A549 (cell line): ENCODE measurements at regions not wholly inside any gene's neighbourhood (a gene's known extent, or its start where the extent isn't known, plus 50 kb on each side); places are given as distances from the start of the nearest gene placed in this dataset.

ENCODE experiments used
- ATAC-seq, 2 experiments: fragments of 200-7000 bp in 1 of 2; fragments of >200 bp in 1 of 2; cut with Nextera tagmentation in 1 of 2; cut with Tn5 transposase in 1 of 2; 3 replicates each; pipeline versions ENCODE4 v1.8.0 to v1.9.1; 2018 to 2020; ENCODE audit warnings: mild to moderate bottlenecking in 1 of 2, moderate library complexity in 1 of 2
- CTCF ChIA-PET: fragments of 300-600 bp; sonication (Branson Sonifier 250); formaldehyde crosslinking; extraction: SDS; loops from one replicate; lab custom pipeline; 2021; ENCODE audit warnings: antibody characterized with exemption, inconsistent platforms; lab: Yijun Ruan, JAX
- POLR2A ChIA-PET: fragments of 350-600 bp; formaldehyde crosslinking; extraction: SDS; loops from one replicate; lab custom pipeline; 2021; ENCODE audit warnings: antibody characterized with exemption, inconsistent platforms; lab: Yijun Ruan, JAX
- DNase-seq, 2 experiments: peaks; one replicate each; pipeline versions ENCODE4 v3.0.0 to v3.0.0-alpha.2; 2011 to 2016; ENCODE audit warnings: low read depth in 1 of 2, low spot score in 1 of 2
- FAIRE-seq: peaks from 2 replicates; lab custom pipeline; 2011; peaks lifted over from hg19 to GRCh38; lab: Jason Lieb, UNC
- H3K27ac ChIP-seq, 2 experiments: fragments of >200 bp; sonication (Bioruptor Twin); formaldehyde crosslinking; 3 replicates each; pipeline ENCODE4 v1.5.1; 2016 to 2017
- H3K4me1 ChIP-seq: fragments of >200 bp; sonication (Bioruptor Twin); formaldehyde crosslinking; 3 replicates; pipeline ENCODE4 v1.6.1; 2016
- H3K4me2 ChIP-seq: fragments of >200 bp; sonication (Bioruptor Twin); formaldehyde crosslinking; 3 replicates; pipeline ENCODE4 v1.6.1; 2016
- H3K4me3 ChIP-seq: fragments of >200 bp; sonication (Bioruptor Twin); formaldehyde crosslinking; 3 replicates; pipeline ENCODE4 v1.5.1; 2016
- H3K9me3 ChIP-seq: fragments of >200 bp; sonication (Bioruptor Twin); formaldehyde crosslinking; 3 replicates; pipeline ENCODE4 v1.6.1; 2016
- EHF ChIP-seq: fragments of 250-450 bp; sonication (Bioruptor Pico); IDR thresholded peaks from 2 replicates; pipeline ENCODE4 v1.5.0; 2020; ENCODE audit warnings: mild to moderate bottlenecking
- EHMT2 ChIP-seq: fragments of 200-600 bp; sonication (generic); IDR thresholded peaks from 2 replicates; pipeline ENCODE4 v1.6.1; 2016; ENCODE audit warnings: antibody characterized with exemption, low read depth, mild to moderate bottlenecking, moderate library complexity
- HDAC2 ChIP-seq: fragments of 200-600 bp; sonication (generic); IDR thresholded peaks from 2 replicates; pipeline ENCODE4 v1.6.1; 2016
- HEYL ChIP-seq: fragments of 250-450 bp; sonication (Bioruptor Pico); IDR thresholded peaks from 2 replicates; pipeline ENCODE4 v1.8.0; 2021; ENCODE audit warnings: mild to moderate bottlenecking, moderate library complexity
- HOXA7 ChIP-seq: fragments of 250-450 bp; sonication (Bioruptor Pico); IDR thresholded peaks from 2 replicates; pipeline ENCODE4 v1.5.0; 2020; ENCODE audit warnings: mild to moderate bottlenecking, moderate library complexity
- HOXB5 ChIP-seq: fragments of 250-450 bp; sonication (Bioruptor Pico); IDR thresholded peaks from 2 replicates; pipeline ENCODE4 v1.5.0; 2020; ENCODE audit warnings: mild to moderate bottlenecking, moderate library complexity
- JUNB ChIP-seq: fragments of >200 bp; sonication (Bioruptor Twin); formaldehyde crosslinking; IDR thresholded peaks from 2 replicates; pipeline ENCODE4 v1.6.1; 2016
- MAZ ChIP-seq: fragments of 150-350 bp; IDR thresholded peaks from 2 replicates; pipeline ENCODE4 v1.6.1; 2014; ENCODE audit warnings: antibody characterized with exemption, low read depth, low read length, borderline replicate concordance
- NPAS2 ChIP-seq: fragments of 250-450 bp; sonication (Bioruptor Pico); IDR thresholded peaks from 2 replicates; pipeline ENCODE4 v1.8.0; 2022; ENCODE audit warnings: mild to moderate bottlenecking, moderate library complexity, borderline replicate concordance
- PHF8 ChIP-seq: fragments of 200-600 bp; sonication (generic); IDR thresholded peaks from 2 replicates; pipeline ENCODE4 v1.6.1; 2016; ENCODE audit warnings: low read depth, mild to moderate bottlenecking, antibody characterized with exemption, moderate library complexity, borderline replicate concordance
- RCOR1 ChIP-seq: fragments of 150-350 bp; IDR thresholded peaks from 2 replicates; pipeline ENCODE4 v1.6.1; 2014; ENCODE audit warnings: antibody characterized with exemption, low read length, low read depth
- RFX5 ChIP-seq: fragments of 450-650 bp; IDR thresholded peaks from 2 replicates; pipeline ENCODE4 v1.7.1; 2014; ENCODE audit warnings: antibody characterized with exemption, mild to moderate bottlenecking, moderate library complexity
- RNF2 ChIP-seq: fragments of 200-600 bp; sonication (generic); IDR thresholded peaks from 2 replicates; pipeline ENCODE4 v1.6.1; 2016; ENCODE audit warnings: low read depth, mild to moderate bottlenecking, antibody characterized with exemption, moderate library complexity, borderline replicate concordance
- ZC3H11A ChIP-seq: fragments of 450-650 bp; IDR thresholded peaks from 2 replicates; pipeline ENCODE4 v1.6.1; 2014; ENCODE audit warnings: antibody characterized with exemption, mild to moderate bottlenecking
- ZNF302 ChIP-seq: fragments of 250-450 bp; sonication (Bioruptor Pico); IDR thresholded peaks from 2 replicates; pipeline ENCODE4 v1.9.0; 2021; ENCODE audit warnings: inconsistent platforms, mild to moderate bottlenecking, moderate library complexity
- WGBS: methylation state at CpG from one replicate; pipeline ENCODE4 v1.1.6; 2017; ENCODE audit errors: missing lambda C conversion rate; 5-methylcytosine and 5-hydroxymethylcytosine counted together
- TF ChIP-seq, protein P1 (sequence below): fragments of 450-650 bp; IDR thresholded peaks from 2 replicates; pipeline ENCODE4 v1.6.1; 2014; ENCODE audit warnings: antibody characterized with exemption
- TF ChIP-seq, protein P2 (sequence below): fragments of 200-600 bp; sonication (generic); IDR thresholded peaks from 2 replicates; pipeline ENCODE4 v1.6.1; 2016; ENCODE audit warnings: antibody characterized with exemption, mild to moderate bottlenecking, moderate library complexity
- TF ChIP-seq, protein P3 (sequence below): IDR thresholded peaks from 2 replicates; pipeline ENCODE4 v1.6.1; 2012
- TF ChIP-seq, protein P4 (sequence below): fragments of >200 bp; sonication (Bioruptor Twin); formaldehyde crosslinking; IDR thresholded peaks from 3 replicates; pipeline ENCODE4 v1.6.1; 2016

DNA sequence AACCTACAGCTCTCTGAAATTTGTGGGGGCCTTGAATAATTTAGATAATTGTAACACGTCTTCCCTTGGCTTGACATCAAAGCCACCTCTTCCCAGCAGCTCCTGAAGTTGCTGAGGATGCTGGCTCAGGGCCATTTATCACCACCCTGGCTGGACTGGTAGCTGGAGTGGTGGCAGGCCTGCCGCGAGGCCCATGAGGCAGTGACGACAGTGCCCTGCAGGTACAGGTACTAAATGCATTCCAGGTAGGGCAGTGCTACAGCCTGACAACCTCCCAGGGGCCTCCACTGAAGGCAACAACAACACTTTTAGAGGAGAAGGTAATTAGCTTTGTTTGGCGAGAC, 270.2 kb upstream of the KLF4 start:
- H3K9me3 ChIP-seq = no peaks in the 10 kb centered on the region
- WGBS = 88% methylated on average over 5 of the region's 5 CpGs
- H3K4me2 ChIP-seq = no peak overlapping the region
- H3K27ac ChIP-seq = no peak overlapping the region
- peaks cover 14% of the 10 kb centered on the region for H3K4me1 ChIP-seq
- no peak overlapping the region for H3K4me3 ChIP-seq
- CTCF ChIA-PET = no interaction called here
- ATAC-seq (no peak), DNase-seq (no peak), FAIRE-seq (no peak)
- TF ChIP-seq HOXB5 (CRISPR knock-in tag) (no peak), HEYL (no peak), RNF2 (no peak), ZC3H11A (no peak), NPAS2 (CRISPR knock-in tag) (no peak), HOXA7 (no peak), EHMT2 (no peak), EHF (no peak)
- TF ChIP-seq, protein P1, sequence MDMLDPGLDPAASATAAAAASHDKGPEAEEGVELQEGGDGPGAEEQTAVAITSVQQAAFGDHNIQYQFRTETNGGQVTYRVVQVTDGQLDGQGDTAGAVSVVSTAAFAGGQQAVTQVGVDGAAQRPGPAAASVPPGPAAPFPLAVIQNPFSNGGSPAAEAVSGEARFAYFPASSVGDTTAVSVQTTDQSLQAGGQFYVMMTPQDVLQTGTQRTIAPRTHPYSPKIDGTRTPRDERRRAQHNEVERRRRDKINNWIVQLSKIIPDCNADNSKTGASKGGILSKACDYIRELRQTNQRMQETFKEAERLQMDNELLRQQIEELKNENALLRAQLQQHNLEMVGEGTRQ = no peak
- POLR2A ChIA-PET = no interaction called here

DNA sequence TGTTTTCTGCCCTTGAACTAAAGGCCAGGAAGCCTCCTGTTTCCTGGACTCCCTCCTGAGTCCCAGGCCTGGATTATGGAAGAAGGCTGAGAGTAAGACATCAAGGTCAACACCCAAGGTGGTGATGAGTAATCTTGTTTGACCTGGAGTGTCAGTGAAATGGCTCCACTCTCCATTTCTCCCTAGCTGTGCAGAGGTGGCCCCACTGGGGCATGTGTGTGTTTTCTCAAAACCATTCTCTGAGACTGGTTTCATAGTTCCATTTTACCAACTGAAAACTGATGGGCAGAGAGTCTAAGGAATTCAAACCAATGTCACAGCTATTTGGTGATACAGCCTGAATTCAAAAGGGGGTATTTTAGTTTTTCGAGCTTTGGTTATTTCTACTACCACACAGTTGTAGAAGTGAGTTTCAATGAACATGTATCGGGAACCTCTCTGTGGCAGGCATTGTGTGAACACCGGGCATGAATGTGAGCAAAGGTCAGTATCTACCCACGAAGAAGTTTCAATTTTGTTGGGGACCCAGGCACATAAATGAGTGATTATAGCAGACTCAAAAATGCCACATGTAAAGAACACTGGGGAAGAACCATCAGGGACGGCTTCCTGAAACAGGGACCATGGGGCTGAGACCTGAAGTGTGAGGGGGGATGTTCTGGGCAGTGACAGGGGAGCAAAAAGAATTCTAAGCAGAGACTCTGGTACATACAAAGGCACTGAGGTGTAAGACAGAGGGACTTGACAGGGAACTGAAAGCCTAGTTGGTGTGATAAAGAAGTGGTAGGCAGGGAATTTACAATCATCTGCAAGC, 269.6 kb upstream of the KLF4 start:
- DNase-seq (no peak), FAIRE-seq (no peak), ATAC-seq (no peak)
- ChIA-PET POLR2A (no interaction called here), CTCF (no interaction called here)
- TF ChIP-seq RNF2 = no peak
- TF ChIP-seq, protein P2, sequence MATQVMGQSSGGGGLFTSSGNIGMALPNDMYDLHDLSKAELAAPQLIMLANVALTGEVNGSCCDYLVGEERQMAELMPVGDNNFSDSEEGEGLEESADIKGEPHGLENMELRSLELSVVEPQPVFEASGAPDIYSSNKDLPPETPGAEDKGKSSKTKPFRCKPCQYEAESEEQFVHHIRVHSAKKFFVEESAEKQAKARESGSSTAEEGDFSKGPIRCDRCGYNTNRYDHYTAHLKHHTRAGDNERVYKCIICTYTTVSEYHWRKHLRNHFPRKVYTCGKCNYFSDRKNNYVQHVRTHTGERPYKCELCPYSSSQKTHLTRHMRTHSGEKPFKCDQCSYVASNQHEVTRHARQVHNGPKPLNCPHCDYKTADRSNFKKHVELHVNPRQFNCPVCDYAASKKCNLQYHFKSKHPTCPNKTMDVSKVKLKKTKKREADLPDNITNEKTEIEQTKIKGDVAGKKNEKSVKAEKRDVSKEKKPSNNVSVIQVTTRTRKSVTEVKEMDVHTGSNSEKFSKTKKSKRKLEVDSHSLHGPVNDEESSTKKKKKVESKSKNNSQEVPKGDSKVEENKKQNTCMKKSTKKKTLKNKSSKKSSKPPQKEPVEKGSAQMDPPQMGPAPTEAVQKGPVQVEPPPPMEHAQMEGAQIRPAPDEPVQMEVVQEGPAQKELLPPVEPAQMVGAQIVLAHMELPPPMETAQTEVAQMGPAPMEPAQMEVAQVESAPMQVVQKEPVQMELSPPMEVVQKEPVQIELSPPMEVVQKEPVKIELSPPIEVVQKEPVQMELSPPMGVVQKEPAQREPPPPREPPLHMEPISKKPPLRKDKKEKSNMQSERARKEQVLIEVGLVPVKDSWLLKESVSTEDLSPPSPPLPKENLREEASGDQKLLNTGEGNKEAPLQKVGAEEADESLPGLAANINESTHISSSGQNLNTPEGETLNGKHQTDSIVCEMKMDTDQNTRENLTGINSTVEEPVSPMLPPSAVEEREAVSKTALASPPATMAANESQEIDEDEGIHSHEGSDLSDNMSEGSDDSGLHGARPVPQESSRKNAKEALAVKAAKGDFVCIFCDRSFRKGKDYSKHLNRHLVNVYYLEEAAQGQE = no peak
- no peak for TF ChIP-seq HDAC2
- TF ChIP-seq JUNB = no peak
- TF ChIP-seq, protein P3, sequence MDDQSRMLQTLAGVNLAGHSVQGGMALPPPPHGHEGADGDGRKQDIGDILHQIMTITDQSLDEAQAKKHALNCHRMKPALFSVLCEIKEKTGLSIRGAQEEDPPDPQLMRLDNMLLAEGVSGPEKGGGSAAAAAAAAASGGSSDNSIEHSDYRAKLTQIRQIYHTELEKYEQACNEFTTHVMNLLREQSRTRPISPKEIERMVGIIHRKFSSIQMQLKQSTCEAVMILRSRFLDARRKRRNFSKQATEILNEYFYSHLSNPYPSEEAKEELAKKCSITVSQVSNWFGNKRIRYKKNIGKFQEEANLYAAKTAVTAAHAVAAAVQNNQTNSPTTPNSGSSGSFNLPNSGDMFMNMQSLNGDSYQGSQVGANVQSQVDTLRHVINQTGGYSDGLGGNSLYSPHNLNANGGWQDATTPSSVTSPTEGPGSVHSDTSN = no peak
- TF ChIP-seq PHF8 = no peak
- TF ChIP-seq, protein P4, sequence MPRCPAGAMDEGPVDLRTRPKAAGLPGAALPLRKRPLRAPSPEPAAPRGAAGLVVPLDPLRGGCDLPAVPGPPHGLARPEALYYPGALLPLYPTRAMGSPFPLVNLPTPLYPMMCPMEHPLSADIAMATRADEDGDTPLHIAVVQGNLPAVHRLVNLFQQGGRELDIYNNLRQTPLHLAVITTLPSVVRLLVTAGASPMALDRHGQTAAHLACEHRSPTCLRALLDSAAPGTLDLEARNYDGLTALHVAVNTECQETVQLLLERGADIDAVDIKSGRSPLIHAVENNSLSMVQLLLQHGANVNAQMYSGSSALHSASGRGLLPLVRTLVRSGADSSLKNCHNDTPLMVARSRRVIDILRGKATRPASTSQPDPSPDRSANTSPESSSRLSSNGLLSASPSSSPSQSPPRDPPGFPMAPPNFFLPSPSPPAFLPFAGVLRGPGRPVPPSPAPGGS = no peak
- TF ChIP-seq RFX5 = no peak
- TF ChIP-seq ZNF302 (CRISPR knock-in tag) = no peak
- no peak for TF ChIP-seq MAZ
- no peak for TF ChIP-seq RCOR1
- WGBS = 87% methylated on average over 5 of the region's 5 CpGs
- Histone ChIP-seq H3K4me2 (no peak overlapping the region), H3K4me3 (no peak overlapping the region), H3K4me1 (peaks cover 17% of the 10 kb centered on the region), H3K9me3 (no peaks in the 10 kb centered on the region), H3K27ac (0 out of 6 replicates have a peak overlapping the region, but pooled peaks of 1 of the 2 experiments have one; percentile 30)
